HT1080 (cell line): ENCODE measurements at regions not wholly inside any gene's neighbourhood (a gene's known extent, or its start where the extent isn't known, plus 50 kb on each side); places are given as distances from the start of the nearest gene placed in this dataset.

Source experiments
- DNase-seq: peaks from one replicate; pipeline ENCODE4 v3.0.0-alpha.2; 2015; ENCODE audit warnings: low read depth

GRCh38 chrX:69085151-69085550 lies 80.1 kb downstream of the PJA1 start:
- DNase-seq: no peak

GRCh38 chrX:69083801-69084200 lies 81.5 kb downstream of the PJA1 start:
- DNase-seq: no peak

GRCh38 chrX:69083361-69083760 lies 81.9 kb downstream of the PJA1 start:
- no peak for DNase-seq

GRCh38 chrX:69082753-69083150 lies 82.5 kb downstream of the PJA1 start:
- no peak for DNase-seq

- DNase-seq: no peak
Observed at GRCh38 chrX:69082055-69082752, 83.0 kb downstream of the PJA1 start.

- DNase-seq: no peak
Observed at GRCh38 chrX:69080855-69081465, 84.3 kb downstream of the PJA1 start.

- no peak for DNase-seq
Observed at GRCh38 chrX:69079268-69079667, 86.0 kb downstream of the PJA1 start.

GRCh38 chrX:69077895-69078455 lies 87.3 kb downstream of the PJA1 start:
- DNase-seq: no peak

- DNase-seq: no peak
Observed at GRCh38 chrX:69076088-69076487, 89.2 kb downstream of the PJA1 start.

GRCh38 chrX:69074726-69075125 lies 90.5 kb downstream of the PJA1 start:
- DNase-seq: no peak

GRCh38 chrX:69073721-69074120 lies 91.5 kb downstream of the PJA1 start:
- DNase-seq: no peak

GRCh38 chrX:69073241-69073640 lies 92.0 kb downstream of the PJA1 start:
- DNase-seq: no peak

GRCh38 chrX:69072486-69073006 lies 92.7 kb downstream of the PJA1 start:
- no peak for DNase-seq

GRCh38 chrX:69070949-69071650 lies 94.2 kb downstream of the PJA1 start:
- no peak for DNase-seq

- no peak for DNase-seq
Observed at GRCh38 chrX:69069876-69070275, 95.4 kb downstream of the PJA1 start.

GRCh38 chrX:69069086-69069445 lies 96.2 kb downstream of the PJA1 start:
- DNase-seq: no peak

- no peak for DNase-seq
Observed at GRCh38 chrX:69068301-69069085, 96.8 kb downstream of the PJA1 start.

- DNase-seq: no peak
Observed at GRCh38 chrX:69067841-69068240, 97.4 kb downstream of the PJA1 start.

- DNase-seq: no peak
Observed at GRCh38 chrX:69066966-69067525, 98.2 kb downstream of the PJA1 start.

- no peak for DNase-seq
Observed at GRCh38 chrX:69066021-69066757, 99.1 kb downstream of the PJA1 start.
